ENCODE measurements at regions not wholly inside any gene's neighbourhood (a gene's known extent, or its start where the extent isn't known, plus 50 kb on each side); places are given as distances from the start of the nearest gene placed in this dataset.
"Not testable (repeated sequence)": the region's sequence is repeated elsewhere in the genome, so short reads cannot be mapped to it uniquely, and the experiment has no call there.

DNA sequence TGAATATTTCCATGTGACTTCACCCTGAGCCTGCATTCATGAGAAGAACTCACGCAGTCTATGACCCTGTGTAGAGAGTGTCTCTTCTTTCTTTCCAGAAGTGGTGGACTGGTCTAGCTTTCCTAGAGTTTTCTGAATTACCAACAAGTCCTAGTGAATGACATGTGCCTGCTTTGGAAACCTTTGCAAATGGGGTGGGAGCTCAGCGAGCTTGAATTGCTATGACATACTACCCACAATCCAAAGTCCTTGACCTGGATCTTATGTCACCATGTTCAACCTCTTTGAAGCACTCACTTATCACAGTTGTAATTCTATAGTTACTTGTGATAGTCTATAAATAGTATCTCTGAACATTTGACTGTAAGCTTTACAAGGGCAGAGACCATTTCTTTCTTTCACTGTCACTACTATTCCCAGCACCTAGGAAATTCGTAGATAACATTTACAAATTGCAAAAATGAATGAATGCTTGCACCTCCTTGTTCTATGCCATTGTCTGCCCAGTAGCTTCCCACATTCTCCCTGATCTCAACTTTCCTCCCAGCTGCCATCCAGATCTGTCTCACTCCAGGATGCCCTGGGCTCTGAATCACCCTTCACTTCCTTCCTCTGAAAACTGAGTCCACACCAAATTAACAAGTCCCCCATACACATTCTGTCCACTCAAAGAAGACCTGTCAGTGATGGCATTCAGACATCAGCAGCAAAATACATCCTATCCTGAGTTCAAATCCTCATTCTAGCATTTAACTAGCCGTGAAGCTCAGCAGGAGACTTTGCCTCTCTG is 201.9 kb upstream of the SESN3 start:
- DNase-seq, result no peak

DNA sequence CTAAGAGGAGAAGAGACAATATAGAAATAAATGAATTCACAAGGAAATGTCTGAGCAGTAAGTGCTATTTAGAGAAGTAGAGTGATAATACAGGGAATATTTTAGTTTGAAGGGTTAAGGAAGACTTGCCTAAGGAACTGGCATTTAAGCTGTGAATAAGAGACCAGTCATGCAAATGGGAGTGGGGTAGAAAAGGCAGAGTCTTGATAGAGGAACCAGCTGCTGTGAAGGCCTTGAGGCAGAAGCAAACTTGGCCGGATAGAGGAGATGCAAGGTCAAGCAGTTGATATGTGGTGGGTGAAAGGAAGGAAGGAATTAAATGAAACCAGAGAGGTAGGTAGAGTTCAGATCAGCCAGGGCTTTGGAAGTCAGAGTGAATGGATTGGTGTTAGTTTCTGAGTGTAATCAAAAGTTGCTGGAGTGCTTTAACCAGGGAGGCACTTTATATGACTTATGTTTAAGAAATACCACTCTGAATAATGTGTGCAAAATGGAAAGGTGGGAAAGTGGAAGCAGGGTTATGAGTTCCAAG is 198.4 kb upstream of the SESN3 start:
- no peak for DNase-seq

DNA sequence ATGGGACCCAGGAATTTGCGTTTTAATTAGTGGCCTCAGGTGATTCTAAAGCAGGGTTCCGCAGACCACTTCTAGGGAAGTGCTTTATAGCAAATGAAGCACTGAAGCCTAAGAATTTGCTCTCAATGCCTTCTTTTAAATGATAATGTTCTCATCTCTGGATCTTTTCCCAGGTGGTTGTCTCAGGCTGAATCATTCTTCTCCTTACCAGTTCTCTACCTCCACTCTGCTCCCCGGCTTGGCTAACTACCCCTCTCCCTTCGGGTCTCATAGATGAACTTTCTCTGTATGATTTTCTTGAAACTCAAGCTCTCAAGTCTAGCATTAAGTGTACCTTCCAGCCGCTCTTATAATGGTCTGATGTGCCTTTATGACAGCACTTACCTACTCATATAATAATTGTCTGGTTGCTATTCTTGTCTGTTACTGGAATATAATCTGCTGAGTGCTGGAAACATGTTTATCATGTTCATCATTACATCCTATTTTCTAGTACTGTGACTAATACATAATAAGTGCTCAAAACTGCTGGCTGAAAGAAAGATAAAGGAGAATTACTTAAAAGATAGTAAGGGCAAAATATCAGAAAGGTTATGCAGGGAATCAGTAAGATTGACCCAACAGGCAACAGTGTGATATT is 195.9 kb upstream of the SESN3 start:
- no peak for DNase-seq

DNA sequence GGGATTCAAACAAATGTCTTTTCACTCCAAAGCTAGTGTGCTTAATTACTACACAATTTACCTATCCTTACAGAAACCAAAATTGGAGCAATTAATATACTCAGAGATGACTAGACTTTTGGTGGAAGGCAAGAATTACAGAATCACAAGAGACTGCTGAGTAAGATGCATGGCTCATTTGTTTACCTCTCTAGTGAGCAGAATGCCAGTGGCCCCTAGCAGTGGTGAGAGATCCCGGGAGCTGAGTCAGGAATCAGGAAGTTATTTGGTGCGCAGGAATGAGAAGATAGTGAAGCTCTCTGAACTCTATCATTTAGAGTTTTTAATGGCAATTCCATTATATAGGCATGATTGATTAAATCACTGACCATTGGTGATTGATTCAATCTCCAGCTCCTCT is 188.9 kb upstream of the SESN3 start:
- no peak for DNase-seq

DNA sequence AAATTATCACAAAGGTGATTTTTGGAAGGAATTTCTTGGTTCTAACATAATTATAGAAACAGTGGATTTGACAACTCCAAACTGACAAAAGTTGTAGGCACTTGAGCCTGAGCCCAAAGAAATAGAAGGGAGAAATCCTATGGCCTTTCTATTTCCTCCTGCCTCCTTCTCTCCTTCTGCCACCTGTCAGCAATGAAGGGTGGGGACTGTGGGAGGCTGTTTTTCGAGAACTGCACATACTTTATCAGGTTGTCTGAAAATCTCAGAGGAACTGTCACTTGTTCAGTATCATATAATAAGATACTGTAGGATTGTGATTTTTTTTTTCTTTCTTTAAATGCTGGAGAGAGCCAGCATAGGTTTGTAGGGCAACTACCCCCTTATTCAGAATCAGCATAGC is 187.9 kb upstream of the SESN3 start:
- no peak for DNase-seq

DNA sequence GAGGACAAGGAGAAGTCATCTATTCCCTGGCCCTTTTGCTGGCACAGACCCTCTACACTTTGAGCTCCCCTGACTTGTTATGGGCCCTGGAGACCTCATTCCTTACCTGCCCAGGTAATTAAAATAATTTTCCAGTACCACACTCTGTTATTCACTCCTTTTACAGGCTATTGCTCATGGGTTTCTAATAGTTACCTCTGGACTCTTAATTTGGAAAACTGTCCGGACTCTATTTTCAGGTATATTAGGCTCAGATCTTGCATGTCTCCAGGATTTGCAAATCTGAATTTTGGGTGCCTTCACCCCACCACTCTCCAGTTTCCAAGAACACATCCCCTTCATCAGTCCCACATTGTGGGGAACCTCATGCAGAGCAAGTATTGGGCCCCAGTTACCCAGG is 186.8 kb upstream of the SESN3 start:
- no peak for DNase-seq

DNA sequence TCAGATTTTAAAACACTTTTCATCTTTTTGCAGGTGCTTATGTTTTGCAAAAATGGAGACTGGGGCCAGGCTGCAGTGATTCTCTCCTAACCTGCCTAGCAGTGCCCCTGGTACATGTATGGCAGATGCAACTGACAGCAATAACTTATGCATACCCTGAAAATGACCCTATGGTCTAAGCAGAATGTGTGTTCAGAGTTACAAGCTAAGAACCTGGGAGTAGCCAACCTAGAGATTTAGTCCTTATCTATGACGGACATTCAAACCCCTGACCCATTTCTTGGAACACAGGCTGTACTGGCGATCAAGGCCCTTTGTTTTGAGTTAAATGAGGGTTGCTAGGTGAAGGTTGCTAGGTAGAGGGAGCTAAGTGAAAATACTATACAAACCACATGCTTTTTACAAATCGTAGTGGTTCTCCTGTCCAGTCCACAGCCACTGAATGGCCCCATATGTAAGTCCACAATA is 184.9 kb upstream of the SESN3 start:
- DNase-seq, result no peak

DNA sequence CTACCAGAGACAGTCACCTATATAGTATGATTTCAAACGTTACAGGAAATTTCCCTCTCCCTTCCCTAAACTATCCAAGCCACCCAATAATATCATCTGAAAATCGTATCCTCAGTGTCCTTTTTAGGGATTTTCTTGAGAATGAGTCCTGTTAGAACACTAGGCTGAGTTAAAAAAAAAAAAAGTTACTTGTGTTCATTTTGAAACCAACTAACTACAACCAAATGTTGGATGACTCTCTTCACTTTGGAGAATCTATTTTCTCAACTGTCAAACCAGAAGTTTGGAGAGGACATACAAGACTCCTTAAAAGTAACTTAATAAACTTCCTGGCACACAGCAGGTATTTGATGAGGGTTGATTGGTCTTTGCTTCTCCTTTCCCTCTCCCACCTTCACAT is 183.2 kb upstream of the SESN3 start:
- no peak for DNase-seq

DNA sequence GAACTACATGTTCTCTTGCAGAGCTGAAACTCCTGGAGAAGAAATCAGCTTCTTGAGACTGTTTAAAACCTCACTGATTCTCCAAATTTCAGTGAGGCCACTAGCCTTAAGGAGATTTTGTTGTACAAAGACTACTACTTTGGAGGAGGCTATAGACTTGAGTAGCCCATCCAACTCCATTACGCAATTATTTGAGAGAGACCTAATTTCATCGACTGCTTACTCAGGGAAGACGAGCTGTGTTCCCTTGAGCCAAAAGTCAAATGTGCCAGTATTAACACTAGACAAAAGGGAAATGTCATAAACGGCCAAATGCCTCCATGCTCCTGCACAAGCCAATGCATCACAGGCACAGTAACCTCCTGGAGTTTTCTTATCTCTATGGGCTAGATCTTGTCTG is 182.8 kb upstream of the SESN3 start:
- no peak for DNase-seq

DNA sequence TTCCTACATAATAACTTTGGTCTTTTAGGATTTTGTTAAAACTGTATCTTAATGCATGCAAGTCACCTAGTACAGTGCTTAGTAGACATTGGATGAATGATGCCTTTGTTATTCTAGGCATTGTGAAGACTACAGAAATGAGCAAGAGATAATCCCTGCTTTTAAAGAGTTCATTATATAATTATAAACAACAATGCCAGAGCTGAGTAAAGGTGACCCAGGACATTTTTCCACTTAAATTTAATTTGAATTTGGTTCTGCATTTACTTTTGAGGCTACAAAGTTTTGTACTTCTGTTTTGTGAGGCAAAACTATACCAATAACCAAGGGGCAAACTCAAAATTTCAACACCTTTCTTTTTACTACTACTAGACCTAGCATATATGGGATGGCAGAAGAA is 182.0 kb upstream of the SESN3 start:
- no peak for DNase-seq

DNA sequence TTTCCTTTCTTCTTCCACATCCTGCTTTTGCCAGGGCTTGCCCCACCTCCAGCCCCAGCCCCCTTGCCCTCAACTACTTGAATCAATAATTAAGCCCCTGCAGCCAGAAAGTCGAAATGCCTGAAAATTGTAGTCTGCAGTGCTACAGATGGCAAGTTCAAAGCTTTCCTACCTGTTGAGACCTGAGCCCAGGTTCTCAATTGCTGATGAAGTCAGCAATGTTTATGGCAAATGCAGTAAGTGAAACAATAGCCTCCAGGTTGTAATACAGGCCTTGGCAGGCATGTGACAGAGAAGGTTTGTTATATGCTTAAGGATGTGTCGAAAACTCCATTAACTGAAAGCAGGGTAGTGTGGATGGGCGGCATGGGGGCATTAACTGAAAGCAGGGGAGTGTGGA is 181.1 kb upstream of the SESN3 start:
- DNase-seq, result no peak

DNA sequence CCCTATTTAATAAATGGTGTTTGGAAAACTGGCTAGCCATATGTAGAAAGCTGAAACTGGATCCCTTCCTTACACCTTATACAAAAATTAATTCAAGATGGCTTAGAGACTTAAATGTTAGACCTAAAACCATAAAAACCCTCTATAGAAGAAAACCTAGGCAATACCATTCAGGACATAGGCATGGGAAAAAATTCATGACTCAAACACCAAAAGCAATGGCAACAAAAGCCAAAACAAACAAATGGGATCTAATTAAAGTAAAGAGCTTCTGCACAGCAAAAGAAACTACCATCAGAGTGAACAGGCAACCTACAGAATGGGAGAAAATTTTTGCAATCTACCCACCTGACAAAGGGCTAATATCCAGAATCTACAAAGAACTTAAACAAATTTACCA is 179.7 kb upstream of the SESN3 start:
- DNase-seq, result not testable (repeated sequence)

DNA sequence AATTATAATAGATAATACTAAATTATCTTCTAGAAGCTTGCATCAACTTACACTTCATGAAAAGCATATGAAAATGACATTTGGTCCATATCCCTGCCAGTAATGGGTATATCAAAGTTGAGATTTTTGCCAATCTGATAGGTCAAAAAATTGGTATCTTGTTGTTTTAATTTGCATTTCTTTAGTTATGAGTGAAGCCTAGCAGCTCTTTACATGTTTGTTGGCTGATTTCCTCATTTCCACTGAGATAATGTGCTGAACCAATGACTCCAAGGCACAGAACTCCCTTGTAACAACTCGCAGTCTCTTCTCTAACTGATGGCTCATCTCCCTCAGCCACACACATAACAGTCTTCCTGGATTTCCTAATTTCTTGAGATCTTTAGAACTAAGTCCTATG is 175.3 kb upstream of the SESN3 start:
- no peak for DNase-seq

DNA sequence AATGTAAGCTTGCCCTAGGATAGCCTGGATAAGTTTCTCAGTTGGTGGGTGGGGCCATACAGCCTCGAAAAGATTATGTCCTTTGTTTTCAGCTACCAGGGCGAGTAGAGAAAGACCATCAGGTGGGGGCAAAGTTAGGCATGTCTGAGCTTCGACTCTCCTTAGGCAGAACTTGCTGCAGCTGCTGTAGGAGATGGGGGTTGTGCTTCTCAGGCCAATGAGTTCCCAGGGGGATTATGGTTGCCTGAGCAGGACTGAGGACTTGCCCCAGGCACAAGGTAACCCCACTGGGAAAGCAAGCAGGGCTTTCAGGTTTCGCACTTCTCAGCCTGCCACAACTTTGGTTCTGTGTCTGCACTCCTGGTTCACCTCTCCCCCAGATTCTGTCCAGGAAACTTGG is 173.4 kb upstream of the SESN3 start:
- DNase-seq, result no peak

DNA sequence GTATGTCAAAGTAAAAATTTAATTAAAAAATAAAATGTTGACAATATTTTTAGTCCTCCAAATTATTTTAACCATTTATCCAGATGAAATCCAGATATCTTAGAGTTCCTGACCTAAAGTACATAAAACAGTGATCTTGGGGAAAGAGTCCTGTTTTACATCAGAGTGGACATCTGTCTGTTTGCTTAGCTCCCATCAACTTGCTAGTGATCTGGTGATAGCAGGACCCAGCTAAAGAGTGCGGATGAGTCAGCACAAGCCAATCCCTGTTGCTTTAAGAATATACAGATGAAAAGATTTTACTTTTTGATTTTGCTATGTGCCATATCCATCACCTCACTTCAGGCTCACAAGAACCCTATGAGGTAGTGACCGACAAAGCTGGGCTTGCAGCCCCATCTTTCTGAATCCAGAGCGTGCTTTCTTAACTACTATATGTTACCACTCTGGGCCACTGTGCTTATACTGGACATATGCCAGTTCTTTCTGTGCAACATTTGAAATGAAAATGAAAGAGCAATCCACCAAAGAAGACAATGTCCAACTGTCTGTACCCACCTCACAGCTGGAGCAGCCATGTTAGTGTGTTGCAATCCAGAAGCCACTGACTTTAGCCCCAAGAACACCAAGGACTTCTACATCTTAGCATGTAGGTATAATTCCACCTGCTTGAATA is 167.6 kb upstream of the SESN3 start:
- no peak for DNase-seq

DNA sequence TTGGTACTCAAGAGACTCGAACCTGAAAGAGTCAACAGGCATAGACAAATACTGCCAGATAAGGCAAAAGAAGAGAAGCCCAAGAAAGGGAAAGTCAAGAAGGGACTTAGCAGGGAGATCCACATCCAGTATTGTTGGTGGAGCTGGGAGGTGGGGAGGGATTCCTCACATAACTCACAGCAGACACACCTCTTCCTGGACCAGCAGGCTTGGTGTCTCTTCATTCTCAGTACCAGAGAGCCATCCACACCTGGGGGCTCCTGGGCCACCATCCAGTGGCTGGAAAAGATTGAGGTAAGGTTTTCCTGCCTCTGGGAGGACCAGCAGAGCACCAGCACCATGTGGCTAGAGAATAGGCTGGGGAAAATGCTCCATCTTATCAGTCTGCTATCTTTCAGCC is 161.6 kb upstream of the SESN3 start:
- no peak for DNase-seq

DNA sequence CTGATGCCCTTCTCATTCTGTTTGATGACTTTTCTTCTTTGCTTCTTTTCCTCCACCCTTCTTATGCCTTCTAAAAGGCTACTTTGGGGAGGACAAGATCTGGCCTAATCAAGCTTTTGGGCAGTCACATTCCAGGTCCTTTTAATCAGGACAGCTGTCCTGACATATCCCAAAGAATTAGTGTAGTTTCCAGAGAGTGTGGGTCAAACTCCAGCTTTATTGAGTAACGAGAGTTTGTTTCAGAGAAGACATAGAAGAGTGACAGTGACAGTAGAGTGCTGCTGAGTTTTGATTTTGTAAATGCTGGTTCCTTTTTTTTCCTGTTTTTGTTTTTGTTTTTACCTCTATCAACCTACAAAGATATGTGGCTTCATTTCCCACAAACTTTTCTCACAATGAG is 158.4 kb upstream of the SESN3 start:
- DNase-seq, result no peak

DNA sequence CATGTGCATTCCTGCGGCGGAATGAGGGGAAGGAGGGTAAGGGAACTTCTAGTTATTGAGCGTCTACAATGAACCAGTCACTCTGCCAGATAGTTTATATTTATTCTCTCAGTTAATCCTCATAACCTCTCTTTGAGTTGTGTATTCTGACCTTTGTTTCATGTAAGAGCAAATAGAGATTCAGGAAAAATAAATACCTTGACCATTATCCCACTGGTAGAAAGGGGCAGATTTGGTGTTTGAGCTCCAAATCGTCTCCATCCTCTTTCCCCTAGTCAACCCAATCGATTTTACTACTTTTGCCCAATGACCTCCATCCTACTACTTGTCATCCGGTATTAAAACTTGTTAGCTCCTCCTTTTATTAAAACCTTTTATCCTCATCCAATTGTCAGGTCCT is 157.1 kb upstream of the SESN3 start:
- DNase-seq, result no peak

DNA sequence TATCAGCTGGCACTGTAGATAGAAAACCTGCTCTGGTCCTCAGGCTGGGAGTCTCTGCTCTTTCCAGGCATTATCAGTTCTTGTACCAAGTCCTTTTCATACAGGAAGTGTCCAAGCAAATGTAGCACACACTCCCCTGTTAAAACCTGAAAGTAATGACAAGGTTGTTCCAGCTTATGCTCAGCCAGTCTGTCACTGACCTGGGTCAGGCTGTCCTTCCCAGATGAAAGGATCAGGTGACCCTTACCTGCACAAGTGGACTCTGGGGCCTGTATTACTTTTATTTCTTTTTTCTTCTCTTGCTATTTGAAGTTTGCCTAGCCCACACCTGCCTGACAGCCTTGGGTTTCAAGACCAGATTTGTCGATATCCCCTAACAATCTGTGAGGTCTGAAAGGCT is 156.3 kb upstream of the SESN3 start:
- DNase-seq, result no peak

DNA sequence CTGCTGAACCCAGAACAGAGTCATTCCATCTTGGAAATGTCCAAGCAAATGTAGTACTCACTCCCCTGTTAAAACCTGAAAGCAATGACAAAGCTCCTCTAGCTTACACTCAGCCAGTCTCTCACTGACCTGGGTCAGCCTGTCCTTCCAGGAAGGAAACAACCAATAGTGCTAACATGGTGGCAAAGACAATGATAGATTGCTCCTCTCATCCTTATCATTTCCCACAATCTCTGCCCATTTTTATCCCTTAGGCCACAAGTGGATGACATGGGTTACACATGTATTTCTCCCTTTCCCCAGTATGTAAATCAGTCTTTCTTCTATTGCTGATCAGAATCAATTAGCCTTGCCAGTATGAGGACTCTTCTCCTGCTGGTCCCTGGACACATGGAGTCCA is 154.6 kb upstream of the SESN3 start:
- no peak for DNase-seq

DNA sequence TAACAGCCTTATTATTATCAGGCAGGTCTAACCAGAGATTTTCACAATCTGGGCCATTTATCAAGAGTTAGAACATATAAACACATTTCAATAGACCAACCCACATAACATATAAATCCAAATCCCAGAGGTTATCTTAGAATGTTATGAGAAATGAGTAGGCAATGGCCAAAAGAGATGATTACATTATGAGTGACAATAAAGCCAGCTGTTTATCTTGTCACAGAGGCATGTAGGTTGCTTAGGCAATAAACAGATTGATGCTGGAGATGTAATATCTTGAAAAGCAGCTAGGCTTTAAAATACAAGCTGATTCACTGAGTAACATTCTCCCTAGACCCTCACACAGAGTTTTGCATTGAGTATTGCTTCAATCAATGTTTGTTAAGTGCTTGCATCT is 148.5 kb upstream of the SESN3 start:
- no peak for DNase-seq

DNA sequence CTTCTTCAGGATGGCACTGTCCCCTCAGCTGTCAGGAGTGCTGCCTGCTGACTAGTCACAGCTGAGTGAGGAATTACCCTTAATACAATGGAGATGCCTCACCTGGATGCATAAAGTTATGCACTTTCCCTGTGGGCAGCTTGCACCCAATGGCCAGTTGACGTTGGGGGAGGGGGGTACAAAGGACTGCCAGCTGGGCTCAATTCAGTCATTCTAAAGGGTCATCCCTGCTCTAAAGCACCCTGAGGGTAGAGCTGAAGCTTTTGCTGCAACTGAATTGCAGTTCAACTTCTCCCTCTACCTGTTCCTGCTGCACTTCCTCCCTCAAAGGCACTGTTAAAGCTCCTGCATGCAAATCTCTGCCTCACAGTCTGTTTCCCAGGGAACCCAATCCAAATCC is 147.8 kb upstream of the SESN3 start:
- DNase-seq, result no peak

DNA sequence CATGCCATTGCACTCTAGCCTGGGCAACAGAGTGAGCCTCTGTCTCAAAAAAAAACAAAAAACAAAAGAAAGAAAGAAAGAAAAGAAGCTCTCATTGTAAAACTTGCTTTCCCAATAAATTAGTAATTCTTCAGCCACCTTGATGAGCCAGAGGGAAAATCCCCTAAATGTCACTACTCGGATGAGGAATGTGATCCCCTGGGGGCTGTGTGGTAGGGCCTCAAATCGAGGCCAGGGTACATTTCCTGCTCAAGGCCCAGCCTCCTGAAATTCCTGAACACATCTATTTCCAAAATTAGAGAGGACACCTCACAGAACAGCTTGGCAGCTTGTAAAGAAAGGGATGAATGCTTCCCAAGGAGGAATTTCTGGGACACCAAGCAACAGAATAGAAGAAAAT is 147.1 kb upstream of the SESN3 start:
- no peak for DNase-seq

DNA sequence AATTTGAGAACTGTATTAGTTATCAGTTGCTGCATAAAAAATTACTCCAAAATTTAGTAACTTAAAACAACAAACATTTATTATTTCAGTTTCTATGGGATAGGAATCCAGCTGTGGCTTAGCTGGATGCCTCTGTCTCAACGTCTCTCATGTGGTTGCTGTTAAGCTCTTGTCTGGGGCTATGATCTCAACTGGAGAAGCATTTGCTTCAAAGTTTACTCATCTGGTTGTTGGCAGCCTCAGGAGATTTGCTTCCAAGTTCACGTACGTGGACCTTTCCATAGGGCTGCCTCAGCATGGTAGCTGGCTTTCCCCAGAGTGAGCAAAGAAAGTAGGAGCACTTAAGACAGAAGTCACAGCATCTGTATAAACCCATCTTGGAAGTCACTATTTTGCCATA is 144.9 kb upstream of the SESN3 start:
- no peak for DNase-seq

Data from NCI-H1436 treated with DMSO at 0.1 percent for 48 hours (cell line).